ELR (cell line): ENCODE measurements at regions not wholly inside any gene's neighbourhood (a gene's known extent, or its start where the extent isn't known, plus 50 kb on each side); places are given as distances from the start of the nearest gene placed in this dataset.
A peak's percentile ranks its signal among the peaks of the same experiment; 100 is the strongest.
"Not testable (repeated sequence)": the region's sequence is repeated elsewhere in the genome, so short reads cannot be mapped to it uniquely, and the experiment has no call there.

Experiments used
- DNase-seq: peaks from one replicate; pipeline ENCODE4 v3.0.0-alpha.2; 2015; ENCODE audit warnings: low read depth

GRCh38 chr17:62150471-62150870 lies 85.4 kb upstream of the MED13 start:
- DNase-seq, result no peak

DNA sequence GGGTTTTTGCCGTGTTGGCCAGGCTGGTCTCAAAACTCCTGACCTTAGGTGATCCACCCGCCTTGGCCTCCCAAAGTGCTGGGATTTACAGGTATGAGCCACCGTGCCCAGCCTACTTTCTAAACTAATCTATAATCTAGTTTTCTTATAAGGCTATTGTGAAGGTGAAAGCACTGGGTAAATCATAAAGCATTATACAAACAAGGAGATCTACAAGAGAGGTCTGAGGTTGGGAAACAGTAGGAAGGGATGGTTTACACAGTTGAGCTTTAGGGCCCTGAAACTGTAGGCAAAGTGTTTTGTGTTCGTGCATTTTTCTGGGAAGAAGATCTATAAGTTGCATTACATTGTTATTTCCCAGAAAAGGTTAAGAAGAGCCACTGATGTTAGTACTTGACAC lies 84.9 kb upstream of the MED13 start:
- DNase-seq, result no peak

DNA sequence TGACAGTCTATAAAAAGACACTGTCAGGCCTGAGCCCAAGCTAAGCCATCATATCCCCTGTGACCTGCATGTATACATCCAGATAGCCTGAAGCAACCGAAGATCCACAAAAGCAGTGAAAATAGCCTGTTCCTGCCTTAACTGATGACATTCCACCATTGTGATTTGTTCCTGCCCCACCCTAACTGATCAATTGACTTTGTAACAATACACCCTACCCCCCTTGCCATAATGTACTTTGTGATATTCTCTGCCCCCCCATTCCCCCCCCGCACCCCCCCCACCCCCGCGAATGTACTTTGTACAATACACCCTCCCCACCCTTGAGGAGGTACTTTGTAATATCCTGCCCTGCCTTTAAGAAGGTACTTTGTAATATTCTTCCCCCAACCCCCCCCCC lies 82.2 kb upstream of the MED13 start:
- no peak for DNase-seq

DNA sequence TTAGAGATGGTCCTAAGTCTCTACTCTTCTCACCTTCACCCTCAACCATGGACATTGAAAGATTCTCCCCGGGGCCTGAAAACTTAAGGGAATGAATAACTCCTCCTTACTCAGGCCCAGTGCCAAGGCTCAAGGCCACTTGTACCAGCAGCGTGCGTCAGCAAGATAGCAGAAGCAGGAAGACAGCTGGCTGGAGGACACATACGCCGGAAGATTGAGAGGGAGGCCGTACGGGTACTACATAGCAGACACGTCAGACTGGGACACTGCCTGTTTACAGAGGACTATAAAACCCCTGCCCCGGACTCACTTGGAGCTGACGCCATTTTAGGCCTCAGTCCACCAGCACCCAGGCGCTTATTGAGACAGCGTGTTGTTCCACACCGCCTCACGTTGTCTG lies 75.8 kb upstream of the MED13 start:
- DNase-seq, result no peak

DNA sequence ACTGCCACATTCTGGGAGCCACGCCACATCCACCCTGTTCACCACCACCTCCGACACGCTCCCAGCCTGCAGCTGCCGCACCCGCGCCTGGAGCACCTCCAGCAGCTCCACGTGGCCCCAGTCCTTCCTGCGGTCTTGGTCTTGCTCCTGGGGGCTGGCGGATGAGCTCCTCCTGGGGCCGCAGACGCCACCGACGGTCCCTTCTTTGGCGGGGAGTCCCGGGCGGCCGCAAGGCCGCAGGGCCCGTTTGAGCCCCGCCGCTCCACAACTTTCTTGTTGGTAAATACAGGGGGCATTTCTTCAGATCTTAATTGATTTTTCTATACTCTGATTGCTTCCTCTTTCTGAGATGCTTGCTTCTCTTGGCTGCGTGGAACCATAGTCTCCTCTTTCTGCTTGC lies 75.3 kb upstream of the MED13 start:
- no peak for DNase-seq

GRCh38 chr17:62139690-62140354 lies 74.7 kb upstream of the MED13 start:
- DNase-seq, result not testable (repeated sequence)

- no peak for DNase-seq
These were observed 74.1 kb upstream of the MED13 start for GRCh38 chr17:62139141-62139540.

DNA sequence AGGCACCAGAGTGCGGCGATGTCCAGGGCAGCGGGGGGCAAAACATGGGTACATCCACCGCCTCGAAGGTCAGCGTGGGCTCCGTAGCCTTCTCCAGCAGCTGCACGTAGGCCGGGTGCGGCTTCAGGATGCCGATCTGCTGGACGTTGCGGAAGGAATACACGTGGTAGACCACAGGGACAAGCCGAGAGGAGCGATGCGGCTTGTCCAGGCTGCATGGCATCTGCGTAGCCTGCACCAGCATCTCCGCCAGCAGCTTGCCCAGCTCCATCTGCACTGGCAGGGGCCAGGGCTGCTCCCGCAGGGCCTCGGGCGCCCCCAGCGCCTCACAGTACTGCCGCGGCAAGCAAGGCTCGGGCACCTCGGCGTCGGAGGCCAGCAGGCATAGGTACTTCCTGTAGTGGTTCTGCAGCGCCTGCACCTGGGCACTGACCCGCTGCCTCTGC lies 73.6 kb upstream of the MED13 start:
- not testable (repeated sequence) for DNase-seq

DNA sequence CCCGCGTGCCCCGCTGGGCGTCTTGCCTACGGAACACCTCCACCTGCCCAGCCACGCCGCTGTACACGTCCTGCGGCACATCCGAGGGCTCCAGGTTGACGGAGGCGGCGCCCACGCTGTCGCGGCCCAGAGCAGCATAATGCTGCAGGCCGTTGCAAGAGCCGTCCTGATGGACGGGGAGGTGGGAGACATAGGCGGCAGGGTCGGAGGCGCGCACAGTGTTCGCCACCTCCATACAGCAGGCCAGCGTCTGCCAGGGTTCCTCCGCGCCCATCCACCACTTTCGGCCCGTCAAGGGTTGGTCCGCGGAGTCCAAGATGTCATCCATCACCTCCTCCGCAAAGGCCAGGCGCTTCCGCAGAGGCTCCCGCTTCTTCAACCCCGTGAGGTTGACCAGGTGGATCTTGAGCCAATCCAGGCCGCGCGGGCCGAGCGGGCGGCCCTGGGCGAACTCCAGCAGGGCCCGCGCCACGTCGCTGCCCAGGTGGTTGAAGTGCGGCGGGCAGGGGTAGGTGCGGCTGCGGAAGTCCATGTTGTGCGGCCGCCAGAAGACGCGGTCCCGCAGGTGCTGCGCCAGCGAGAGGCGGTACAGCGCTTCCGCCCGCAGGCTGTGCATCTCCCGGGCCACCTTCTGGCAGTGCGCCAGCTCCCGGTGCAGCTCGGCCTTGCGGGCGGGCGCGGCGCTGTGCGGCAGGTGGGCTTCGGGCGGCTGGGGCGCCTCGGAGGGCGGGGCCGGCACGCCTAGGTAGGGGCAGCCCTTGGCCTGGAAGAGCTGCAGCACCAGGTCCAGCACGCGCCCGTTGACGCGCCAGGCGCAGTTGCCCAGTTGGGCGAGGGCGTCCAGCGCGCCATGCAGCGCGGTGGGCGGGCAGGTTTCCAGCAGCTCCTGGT lies 72.9 kb upstream of the MED13 start:
- not testable (repeated sequence) for DNase-seq

DNA sequence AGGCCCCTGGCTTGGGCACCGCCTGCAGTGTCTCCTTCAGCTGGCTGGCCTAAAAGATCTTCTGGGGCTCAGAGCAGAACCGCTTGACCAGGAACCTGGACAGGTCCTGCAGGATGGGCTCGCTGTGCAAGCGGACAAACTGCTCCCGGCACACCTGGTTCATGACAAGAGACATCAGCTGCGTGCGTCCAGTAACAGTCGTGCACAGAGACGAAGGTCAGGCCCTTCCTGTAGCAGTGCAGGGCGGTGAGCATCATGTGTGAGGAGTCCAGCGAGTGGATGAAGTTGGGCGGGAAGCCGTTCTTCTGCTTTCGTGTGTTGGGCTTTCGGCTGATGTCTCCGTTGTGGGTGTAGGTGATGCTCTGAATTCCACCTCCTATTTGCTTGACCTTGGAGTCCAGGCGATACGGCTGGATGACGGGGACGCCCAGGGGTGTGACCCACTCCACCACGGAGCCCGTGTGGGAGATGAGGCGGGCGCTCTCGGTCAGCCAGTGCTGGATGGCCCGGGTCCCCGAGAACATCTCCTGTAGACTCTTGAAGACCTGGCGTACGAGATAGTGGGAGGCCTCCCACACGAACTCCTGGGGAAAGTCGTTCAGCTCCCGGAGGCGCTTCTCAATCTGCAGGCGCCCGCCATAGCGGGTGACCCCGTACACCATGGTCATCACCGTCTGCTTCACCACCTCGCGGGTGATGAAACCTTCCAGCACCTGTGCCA lies 72.1 kb upstream of the MED13 start:
- DNase-seq, result not testable (repeated sequence)

DNA sequence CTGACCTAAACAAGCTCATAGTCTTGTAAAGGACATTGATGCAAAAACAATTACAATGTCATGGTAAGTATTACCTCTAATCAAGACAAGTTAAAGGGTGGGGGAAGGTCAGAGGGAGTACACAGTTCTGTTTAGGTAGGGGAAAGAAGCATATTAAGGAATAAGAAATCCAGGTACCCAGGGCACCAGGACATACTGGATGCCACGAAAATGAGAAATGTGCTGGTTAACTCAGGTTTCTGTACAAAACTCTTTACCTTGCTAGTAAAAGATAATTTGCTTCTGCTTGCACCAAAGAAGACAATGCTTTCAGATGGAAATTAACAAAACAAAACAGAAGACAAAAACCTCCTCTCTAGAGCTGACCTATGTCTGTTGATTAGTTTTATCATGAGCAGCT lies 70.7 kb upstream of the MED13 start:
- DNase-seq, result no peak

DNA sequence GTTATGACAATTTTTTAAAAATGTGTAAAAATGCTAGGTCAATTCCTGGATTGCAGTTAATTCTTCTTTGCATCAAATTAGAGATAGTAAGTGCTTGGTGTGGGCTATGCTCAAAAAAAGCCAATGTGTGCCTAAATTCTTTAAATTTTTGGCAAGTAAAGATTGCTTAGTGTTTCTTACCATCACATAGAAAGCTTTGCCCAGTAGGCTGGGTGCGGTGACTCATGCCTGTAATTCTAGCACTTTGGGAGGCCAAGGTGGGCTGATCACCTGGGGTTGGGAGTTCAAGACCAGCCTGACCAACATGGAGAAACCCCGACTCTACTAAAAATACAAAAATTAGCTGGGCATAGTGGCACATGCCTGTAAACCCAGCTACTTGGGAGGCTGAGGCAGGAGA lies 70.0 kb upstream of the MED13 start:
- not testable (repeated sequence) for DNase-seq

- DNase-seq, result peak; percentile 57
These were observed 69.3 kb upstream of the MED13 start for GRCh38 chr17:62134397-62134796.

- DNase-seq, result not testable (repeated sequence)
These were observed 66.2 kb upstream of the MED13 start for GRCh38 chr17:62131271-62131670.

GRCh38 chr17:62130739-62131138 lies 65.7 kb upstream of the MED13 start:
- no peak for DNase-seq

GRCh38 chr17:62126292-62126691 lies 61.2 kb upstream of the MED13 start:
- no peak for DNase-seq

- DNase-seq, result no peak
These were observed 60.2 kb upstream of the MED13 start for GRCh38 chr17:62125307-62125706.

GRCh38 chr17:62121025-62121730 lies 56.1 kb upstream of the MED13 start:
- DNase-seq, result no peak

DNA sequence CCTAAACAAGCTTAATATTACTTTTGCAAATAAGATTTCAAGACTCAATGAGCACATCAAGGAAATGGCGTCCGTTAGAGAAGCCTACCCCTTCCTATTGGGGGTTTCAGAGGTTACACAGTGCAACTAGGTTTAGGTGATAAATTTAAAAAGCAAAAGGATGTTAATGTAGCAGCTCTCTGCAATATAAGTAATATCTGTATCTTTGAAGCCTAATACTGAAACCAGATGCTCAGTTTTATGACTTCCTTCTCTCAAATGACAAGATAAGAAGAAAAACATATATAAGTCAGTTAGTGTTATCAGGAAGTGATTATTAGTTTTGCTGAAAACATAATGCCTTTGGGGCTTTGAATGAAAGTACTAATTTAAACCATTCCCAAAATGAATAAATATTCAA lies 54.3 kb upstream of the MED13 start:
- DNase-seq, result no peak
